ENCODE measurements at regions not wholly inside any gene's neighbourhood (a gene's known extent, or its start where the extent isn't known, plus 50 kb on each side); places are given as distances from the start of the nearest gene placed in this dataset.

DNA sequence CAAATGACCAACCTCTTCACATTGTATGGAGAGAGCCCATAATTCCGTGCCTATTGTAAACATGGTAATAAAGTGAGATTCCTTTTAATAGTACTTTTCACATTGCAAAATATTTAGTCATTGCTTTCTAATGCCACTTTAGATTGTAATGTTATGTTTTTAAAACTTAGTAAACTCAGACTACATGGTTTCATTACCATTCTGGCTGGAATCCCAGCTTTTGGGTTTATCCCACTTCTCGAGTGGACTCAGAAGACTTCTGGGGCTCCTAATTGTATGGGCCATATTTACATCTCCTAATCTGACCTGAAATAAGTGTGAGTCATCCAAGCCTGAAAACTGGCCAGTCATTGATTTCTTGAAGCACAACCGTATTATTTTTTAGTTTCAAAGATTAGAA is 217.6 kb downstream of the CAAP1 start:
- TF ChIP-seq TP53 (CRISPR knock-in tag; IDR thresholded peaks at IDR 0.05) (no peak), ATF1 (CRISPR knock-in tag; IDR thresholded peaks at IDR 0.05) (no peak), ETV6 (CRISPR knock-in tag; IDR thresholded peaks at IDR 0.05) (no peak), CBFB (CRISPR knock-in tag; IDR thresholded peaks at IDR 0.05; ENCODE audit: low read depth) (no peak), NR2C2 (CRISPR knock-in tag; IDR thresholded peaks at IDR 0.05) (no peak), NFE2L1 (CRISPR knock-in tag; IDR thresholded peaks at IDR 0.05) (no peak), IRF2 (CRISPR knock-in tag; IDR thresholded peaks at IDR 0.05; ENCODE audit: borderline replicate concordance, low read depth) (no peak), FOXK1 (CRISPR knock-in tag; IDR thresholded peaks at IDR 0.05) (no peak), JUN (CRISPR knock-in tag; IDR thresholded peaks at IDR 0.05) (no peak)
- TF ChIP-seq, protein P1, sequence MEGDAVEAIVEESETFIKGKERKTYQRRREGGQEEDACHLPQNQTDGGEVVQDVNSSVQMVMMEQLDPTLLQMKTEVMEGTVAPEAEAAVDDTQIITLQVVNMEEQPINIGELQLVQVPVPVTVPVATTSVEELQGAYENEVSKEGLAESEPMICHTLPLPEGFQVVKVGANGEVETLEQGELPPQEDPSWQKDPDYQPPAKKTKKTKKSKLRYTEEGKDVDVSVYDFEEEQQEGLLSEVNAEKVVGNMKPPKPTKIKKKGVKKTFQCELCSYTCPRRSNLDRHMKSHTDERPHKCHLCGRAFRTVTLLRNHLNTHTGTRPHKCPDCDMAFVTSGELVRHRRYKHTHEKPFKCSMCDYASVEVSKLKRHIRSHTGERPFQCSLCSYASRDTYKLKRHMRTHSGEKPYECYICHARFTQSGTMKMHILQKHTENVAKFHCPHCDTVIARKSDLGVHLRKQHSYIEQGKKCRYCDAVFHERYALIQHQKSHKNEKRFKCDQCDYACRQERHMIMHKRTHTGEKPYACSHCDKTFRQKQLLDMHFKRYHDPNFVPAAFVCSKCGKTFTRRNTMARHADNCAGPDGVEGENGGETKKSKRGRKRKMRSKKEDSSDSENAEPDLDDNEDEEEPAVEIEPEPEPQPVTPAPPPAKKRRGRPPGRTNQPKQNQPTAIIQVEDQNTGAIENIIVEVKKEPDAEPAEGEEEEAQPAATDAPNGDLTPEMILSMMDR (IDR thresholded peaks at IDR 0.05) = no peak
- TF ChIP-seq, protein P2, sequence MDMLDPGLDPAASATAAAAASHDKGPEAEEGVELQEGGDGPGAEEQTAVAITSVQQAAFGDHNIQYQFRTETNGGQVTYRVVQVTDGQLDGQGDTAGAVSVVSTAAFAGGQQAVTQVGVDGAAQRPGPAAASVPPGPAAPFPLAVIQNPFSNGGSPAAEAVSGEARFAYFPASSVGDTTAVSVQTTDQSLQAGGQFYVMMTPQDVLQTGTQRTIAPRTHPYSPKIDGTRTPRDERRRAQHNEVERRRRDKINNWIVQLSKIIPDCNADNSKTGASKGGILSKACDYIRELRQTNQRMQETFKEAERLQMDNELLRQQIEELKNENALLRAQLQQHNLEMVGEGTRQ (CRISPR knock-in tag; IDR thresholded peaks at IDR 0.05) = no peak
- TF ChIP-seq, protein P3, sequence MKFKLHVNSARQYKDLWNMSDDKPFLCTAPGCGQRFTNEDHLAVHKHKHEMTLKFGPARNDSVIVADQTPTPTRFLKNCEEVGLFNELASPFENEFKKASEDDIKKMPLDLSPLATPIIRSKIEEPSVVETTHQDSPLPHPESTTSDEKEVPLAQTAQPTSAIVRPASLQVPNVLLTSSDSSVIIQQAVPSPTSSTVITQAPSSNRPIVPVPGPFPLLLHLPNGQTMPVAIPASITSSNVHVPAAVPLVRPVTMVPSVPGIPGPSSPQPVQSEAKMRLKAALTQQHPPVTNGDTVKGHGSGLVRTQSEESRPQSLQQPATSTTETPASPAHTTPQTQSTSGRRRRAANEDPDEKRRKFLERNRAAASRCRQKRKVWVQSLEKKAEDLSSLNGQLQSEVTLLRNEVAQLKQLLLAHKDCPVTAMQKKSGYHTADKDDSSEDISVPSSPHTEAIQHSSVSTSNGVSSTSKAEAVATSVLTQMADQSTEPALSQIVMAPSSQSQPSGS (CRISPR knock-in tag; IDR thresholded peaks at IDR 0.05; ENCODE audit: borderline replicate concordance, low read depth) = no peak
- TF ChIP-seq, protein P4, sequence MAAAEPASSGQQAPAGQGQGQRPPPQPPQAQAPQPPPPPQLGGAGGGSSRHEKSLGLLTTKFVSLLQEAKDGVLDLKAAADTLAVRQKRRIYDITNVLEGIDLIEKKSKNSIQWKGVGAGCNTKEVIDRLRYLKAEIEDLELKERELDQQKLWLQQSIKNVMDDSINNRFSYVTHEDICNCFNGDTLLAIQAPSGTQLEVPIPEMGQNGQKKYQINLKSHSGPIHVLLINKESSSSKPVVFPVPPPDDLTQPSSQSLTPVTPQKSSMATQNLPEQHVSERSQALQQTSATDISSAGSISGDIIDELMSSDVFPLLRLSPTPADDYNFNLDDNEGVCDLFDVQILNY (CRISPR knock-in tag; IDR thresholded peaks at IDR 0.05) = no peak
- TF ChIP-seq, protein P5, sequence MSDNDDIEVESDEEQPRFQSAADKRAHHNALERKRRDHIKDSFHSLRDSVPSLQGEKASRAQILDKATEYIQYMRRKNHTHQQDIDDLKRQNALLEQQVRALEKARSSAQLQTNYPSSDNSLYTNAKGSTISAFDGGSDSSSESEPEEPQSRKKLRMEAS (CRISPR knock-in tag; IDR thresholded peaks at IDR 0.05) = no peak
